ENCODE measurements at regions not wholly inside any gene's neighbourhood (a gene's known extent, or its start where the extent isn't known, plus 50 kb on each side); places are given as distances from the start of the nearest gene placed in this dataset.

DNA sequence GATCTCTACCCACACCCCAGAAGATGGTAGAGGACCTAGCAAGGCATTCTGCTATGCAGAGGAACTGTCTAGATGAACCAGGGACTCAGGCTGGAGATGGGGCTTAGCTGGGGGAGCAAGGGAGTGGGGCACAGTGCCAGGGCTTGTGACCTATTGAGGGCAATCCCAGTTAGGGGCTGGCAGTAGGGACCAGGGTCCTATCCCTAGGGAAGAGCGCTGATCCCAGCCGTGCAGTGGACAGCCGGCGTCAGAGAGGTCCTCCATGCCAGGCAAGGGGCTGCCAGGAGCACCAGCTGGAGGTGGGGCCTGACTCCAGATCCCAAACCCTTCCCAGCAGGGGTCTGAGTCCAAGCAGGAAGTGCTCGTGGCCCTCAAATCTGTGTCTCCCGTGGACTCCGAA, 52.7 kb upstream of the NEURL1B start:
- DNase-seq (ENCODE audit: low spot score) (no peak), ATAC-seq (no peak)
- intact Hi-C loops (cut with DNase I) = no loop called here

- intact Hi-C loops (cut with DNase I) = no loop called here
- DNase-seq (ENCODE audit: low spot score) = no peak
- peak; percentile 3 for ATAC-seq
These were observed 54.0 kb upstream of the NEURL1B start for GRCh38 chr5:172587061-172587405.

DNA sequence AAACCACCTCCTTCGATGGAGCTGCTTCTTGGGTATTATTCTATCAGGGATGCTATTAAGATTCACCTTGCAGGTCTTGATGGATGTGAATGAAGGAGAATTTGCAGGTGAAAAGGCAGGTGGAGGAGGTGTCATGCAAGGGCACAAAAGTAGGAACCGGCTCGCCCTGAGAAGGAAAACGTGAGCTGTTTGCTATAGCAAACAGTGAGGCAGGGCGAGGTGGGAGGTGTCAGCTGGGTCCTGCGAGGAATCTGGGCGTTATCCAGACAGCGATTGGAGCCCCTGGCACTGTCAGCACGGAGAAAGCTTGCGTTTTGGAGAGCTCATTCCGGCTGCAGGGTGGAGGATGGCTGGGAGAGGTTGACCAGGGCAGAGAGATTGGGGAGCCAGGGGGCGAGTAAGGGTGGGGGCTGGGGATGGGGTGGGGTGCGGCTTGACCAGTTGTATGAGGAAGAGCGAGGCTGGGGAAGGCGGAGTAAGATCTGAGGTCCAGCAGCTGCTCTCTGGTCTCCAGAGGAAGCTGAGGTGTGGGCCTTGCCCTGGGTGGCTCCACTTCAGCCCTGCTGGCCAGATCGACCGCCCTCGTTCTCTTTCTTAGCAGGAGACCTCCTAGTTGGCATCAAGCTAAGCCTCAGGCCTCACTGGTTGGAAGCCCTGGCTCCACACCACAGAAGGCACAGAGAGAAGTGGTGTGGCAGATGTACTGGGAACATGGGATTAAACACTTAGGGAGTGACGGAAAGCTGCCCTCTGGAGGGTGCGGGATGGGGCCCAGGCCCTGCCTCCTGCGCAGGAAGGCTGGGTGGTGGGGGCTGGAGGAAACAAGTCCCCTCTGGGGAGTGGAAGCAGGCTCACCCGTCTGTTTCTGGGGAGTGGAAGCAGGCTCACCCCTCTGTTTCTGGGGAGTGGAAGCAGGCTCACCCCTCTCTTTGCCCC, 54.7 kb upstream of the NEURL1B start:
- intact Hi-C loops (cut with DNase I) = no loop called here
- ATAC-seq (peak; percentile 46), DNase-seq (ENCODE audit: low spot score) (no peak)

DNA sequence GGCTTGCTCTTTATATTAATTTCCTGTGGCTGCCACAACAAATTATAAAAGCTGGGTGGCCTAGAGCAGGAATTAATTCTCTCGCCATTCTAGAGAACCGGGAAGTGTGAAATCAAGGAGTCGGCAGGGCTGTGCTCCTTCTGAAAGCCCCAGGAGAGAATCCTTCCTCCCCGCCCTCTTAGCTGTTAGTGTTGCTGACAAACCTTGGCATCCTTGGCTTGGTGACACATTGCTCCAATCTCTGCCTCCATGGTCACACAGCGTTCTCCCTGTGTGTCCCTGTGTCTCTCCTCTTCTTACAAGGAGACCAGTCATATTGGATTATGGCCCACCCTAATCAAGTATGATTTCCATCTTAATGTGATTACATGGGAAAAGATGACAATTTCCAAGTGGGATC, 55.9 kb upstream of the NEURL1B start:
- DNase-seq (ENCODE audit: low spot score) (peak; percentile 41), ATAC-seq (peak; percentile 11)
- intact Hi-C loops (cut with DNase I) = no loop called here

- peak; percentile 28 for DNase-seq (ENCODE audit: low spot score)
- intact Hi-C loops (cut with DNase I) = no loop called here
- no peak for ATAC-seq
These were observed 56.4 kb upstream of the NEURL1B start for GRCh38 chr5:172584638-172585037.

GRCh38 chr5:172583931-172584511, 57.0 kb upstream of the NEURL1B start:
- DNase-seq (ENCODE audit: low spot score) (peak; percentile 52), ATAC-seq (peak; percentile 67)
- intact Hi-C loops (cut with DNase I) = no loop called here

DNA sequence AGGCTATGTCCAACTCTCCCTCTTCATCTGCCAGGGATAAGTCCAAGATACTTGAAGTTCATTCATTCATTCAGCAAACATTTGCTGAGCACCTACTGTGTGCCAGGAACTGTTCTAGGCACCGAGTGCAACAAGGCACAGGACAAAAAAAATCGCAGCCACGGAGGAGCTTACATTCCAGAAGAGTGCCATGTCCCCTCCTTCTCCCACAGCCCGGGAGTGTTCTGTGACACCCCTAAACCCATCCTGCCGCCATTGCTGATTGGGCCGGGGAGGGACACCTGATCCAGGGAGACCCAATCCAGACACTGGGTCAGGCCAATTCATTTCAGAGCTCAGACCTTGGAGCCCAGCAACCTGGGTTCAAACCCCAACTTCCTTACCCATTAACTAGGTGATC, 58.1 kb upstream of the NEURL1B start:
- intact Hi-C loops (cut with DNase I) = no loop called here
- DNase-seq (ENCODE audit: low spot score) (peak; percentile 41), ATAC-seq (no peak)

DNA sequence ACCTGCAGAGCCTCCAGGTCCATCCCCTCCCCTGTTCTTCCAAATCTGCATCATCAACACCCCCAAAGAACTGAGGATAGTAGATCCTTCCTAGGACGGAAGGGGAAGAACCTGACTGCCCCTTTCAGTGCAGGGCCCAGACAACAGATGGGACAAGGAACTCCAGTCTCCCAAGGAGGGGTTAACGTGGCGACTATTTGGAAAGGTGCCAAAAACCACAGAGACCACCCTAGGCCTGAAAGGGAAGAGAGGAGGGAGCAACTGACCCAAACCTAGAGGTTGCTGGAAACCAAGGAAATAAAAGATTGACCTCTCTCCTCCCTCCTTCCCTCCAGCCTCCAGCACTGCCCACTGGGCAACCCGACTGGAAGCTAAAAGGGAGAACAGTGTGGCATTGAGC, 59.7 kb upstream of the NEURL1B start:
- ATAC-seq = no peak
- DNase-seq (ENCODE audit: low spot score) = peak; percentile 22
- intact Hi-C loops (cut with DNase I) = no loop called here

GRCh38 chr5:172579403-172579990, 61.6 kb upstream of the NEURL1B start:
- DNase-seq (ENCODE audit: low spot score) (no peak), ATAC-seq (no peak)
- intact Hi-C loops (cut with DNase I) = no loop called here

DNA sequence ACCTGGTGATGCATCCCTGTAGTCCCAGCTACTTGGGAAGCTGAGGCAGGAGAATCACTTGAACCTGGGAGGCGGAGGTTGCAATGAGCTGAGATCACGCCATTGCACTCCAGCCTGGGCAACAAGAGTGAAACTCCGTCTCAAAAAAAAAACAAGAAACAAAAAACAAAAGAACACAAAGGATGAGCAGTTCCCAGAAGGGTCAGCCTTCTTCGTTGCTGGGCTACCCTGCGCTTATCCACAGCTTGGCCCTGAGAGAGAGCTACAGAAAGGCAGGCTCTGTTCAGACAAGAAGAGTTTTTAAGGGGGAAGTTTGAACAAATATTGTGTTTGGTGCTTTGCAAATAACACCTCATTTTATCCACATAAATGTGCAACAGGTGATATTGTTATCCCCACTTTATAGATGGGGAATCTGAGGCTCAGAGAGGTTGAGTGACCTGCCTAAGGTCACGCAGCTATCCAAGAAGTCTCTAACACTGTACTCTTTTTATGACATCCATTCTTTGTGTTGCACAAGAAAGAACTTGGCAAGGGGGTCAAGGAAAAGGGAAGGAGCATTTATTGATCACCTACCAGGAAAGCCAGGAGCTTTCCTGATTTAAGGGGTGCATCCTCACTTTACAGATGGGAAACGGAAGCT, 63.7 kb upstream of the NEURL1B start:
- intact Hi-C loops (cut with DNase I) = no loop called here
- no peak for DNase-seq (ENCODE audit: low spot score)
- ATAC-seq = no peak

DNA sequence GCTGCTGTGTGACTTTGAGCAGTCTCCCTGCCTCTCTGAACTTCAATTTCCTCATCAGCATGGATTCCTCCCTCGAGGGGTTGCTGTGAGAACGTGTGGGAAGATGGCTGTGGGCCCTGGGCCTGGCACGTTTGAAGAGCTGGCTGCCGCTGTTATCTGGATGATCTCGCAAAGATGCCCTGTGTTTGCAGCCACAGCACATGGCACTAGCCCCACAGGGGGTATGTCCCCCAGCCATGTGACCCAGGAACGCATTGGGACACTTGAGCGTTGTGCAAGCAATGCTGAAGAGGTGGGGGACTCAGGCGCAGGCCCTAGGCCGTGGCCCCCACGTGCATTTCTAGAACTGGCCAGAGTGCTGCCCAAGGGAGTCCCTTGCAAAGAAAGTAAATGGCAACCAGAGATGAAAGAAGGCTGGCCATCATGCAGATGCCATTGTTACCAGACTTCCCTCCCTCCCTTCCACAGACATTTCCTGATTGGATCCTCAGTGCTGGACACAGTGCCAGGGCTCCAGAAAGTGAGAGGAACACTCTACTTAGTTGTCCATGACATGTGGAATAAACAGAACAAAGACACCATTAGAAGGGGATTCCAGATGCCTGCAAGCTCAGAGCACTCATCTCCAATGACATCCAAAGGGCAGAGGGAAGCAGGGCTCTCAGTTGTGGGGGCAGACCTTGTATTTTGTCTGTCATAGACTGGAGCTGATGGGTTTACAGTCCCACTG, 65.1 kb upstream of the NEURL1B start:
- intact Hi-C loops (cut with DNase I) = no loop called here
- ATAC-seq (no peak), DNase-seq (ENCODE audit: low spot score) (no peak)

- DNase-seq (ENCODE audit: low spot score) (no peak), ATAC-seq (no peak)
- intact Hi-C loops (cut with DNase I) = no loop called here
These were observed 65.6 kb upstream of the NEURL1B start for GRCh38 chr5:172575416-172575815.

- DNase-seq (ENCODE audit: low spot score) = no peak
- intact Hi-C loops (cut with DNase I) = no loop called here
- ATAC-seq = peak; percentile 35
These were observed 66.2 kb upstream of the NEURL1B start for GRCh38 chr5:172574871-172575223.

DNA sequence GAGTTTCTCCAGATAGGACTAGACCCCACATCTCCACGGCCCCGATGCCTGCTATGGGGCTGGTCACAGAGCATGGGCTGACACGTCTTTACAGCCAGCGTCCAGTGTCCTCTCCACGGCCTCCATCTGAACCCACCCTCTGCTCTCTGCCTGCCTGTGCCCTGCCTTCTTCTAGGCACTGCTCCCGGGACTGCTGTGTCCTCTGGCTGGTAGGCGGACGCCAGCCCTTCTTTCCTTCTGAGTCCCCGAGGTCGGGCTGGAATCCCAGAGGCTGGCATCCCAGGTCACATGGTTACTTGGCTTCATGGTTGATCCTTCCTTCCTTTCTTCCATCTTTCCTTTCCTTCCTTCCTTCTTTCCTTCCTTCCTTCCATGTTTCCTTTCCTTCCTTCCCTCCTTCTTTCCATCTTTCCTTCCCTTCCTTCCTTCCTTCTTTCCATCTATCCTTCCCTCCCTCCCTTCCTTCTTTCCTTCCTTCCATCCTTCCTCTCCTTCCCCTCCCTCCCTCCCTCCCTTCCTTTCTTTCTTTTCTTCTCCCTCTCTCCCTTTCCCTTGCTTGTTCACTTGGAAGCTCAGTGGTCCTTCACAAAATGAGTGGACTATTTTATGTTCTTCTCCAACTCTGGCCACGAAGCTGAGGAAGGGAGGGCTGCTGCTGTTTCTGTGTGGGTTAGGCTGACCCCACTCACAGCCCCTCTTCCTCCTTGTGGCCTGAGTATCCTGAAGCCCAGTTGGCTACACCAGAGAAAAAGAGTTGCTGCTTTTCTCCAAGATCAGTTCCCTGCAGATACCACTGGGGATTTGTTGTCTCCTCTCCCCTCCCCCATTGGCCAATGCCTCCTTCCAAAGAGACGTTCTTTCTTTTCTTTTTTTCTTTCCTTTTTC, 66.8 kb upstream of the NEURL1B start:
- no peak for DNase-seq (ENCODE audit: low spot score)
- intact Hi-C loops (cut with DNase I) = no loop called here
- peak; percentile 7 for ATAC-seq

- no peak for DNase-seq (ENCODE audit: low spot score)
- no peak for ATAC-seq
- intact Hi-C loops (cut with DNase I) = no loop called here
These were observed 67.8 kb upstream of the NEURL1B start for GRCh38 chr5:172573120-172573882.

GRCh38 chr5:172572440-172572839, 68.6 kb upstream of the NEURL1B start:
- intact Hi-C loops (cut with DNase I) = no loop called here
- no peak for DNase-seq (ENCODE audit: low spot score)
- ATAC-seq = no peak

DNA sequence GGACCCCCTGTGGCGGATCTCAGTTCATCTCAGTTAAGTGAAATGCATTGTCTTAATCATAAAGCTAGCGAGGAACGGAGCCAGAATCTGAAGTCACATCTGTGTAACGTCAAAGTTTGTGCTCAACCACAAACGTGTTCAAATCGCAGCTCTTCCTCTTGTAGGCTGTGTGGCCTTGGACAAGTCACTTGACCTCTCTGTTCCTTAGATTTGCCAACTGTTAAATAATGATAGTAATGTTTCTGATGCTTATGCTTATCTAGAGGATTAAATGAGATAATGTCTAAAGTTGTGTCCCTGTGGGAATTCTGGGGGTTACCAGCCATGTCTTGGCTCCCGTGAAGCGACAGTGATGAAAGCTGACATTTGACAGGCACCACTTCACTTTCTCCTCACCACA, 69.2 kb upstream of the NEURL1B start:
- intact Hi-C loops (cut with DNase I) = no loop called here
- DNase-seq (ENCODE audit: low spot score) = no peak
- ATAC-seq = no peak

- intact Hi-C loops (cut with DNase I) = no loop called here
- DNase-seq (ENCODE audit: low spot score) (no peak), ATAC-seq (no peak)
These were observed 69.7 kb upstream of the NEURL1B start for GRCh38 chr5:172571413-172571812.

All from sciatic nerve (tissue), 2 donors.